ENCODE measurements at regions not wholly inside any gene's neighbourhood (a gene's known extent, or its start where the extent isn't known, plus 50 kb on each side); places are given as distances from the start of the nearest gene placed in this dataset.
"Not testable (repeated sequence)": the region's sequence is repeated elsewhere in the genome, so short reads cannot be mapped to it uniquely, and the experiment has no call there.

DNA sequence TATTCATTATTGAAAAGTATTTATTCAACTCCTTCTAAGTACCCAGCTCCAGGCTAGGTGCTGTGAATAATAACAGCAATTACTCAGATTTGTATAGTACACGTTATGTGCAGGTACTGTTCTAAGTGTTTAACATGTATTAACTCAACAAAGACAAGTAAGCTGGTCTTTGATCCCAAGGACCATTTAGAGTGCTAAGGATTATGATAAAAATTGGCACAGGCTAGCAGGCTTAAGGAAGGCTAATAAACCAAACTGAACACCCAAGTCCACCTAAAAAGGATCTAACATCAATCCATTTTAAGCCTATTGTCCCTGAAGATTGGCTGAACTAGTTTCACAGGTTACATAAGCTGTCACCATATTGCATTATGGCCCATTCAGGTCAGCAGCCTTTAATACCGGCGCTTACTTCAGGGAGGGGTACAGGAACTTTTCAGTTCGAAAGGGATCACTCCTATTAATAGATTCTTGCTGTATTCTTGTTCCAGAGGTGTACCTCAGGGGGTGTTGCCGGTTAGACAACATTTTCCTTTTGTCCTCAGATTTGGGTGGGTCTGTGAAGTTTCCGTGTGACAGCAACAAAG lies 99.0 kb upstream of the GMDS start:
- Histone ChIP-seq H3K27ac (no peak overlapping the region), H3K4me3 (no peak overlapping the region)
- no peak for DNase-seq (ENCODE audit: low spot score)
- TF ChIP-seq, protein P1, sequence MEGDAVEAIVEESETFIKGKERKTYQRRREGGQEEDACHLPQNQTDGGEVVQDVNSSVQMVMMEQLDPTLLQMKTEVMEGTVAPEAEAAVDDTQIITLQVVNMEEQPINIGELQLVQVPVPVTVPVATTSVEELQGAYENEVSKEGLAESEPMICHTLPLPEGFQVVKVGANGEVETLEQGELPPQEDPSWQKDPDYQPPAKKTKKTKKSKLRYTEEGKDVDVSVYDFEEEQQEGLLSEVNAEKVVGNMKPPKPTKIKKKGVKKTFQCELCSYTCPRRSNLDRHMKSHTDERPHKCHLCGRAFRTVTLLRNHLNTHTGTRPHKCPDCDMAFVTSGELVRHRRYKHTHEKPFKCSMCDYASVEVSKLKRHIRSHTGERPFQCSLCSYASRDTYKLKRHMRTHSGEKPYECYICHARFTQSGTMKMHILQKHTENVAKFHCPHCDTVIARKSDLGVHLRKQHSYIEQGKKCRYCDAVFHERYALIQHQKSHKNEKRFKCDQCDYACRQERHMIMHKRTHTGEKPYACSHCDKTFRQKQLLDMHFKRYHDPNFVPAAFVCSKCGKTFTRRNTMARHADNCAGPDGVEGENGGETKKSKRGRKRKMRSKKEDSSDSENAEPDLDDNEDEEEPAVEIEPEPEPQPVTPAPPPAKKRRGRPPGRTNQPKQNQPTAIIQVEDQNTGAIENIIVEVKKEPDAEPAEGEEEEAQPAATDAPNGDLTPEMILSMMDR (IDR thresholded peaks at IDR 0.05) = no peak

DNA sequence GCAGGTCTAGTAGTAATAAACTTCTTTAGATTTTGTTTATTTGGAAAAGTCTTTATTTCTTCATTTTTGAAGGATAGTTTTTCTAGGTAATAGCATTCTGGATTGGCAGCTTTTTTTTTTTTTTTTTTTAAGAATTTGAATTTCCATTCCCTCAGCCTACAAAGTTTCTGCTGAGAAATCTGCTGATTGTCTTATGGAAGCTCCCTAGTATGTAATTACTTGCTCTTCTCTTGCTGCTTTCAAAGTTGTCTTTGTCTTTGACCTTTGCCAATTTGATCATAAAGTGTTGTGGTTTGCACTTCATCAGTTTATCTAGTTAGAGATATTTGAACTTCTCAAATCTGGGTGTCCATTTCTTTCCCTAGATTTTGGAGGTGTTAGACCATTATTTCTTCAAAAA lies 82.2 kb upstream of the GMDS start:
- no peak for DNase-seq (ENCODE audit: low spot score)
- no peak overlapping the region for H3K27ac ChIP-seq
- no peak overlapping the region for H3K4me3 ChIP-seq
- TF ChIP-seq, protein P1 (IDR thresholded peaks at IDR 0.05) = no peak

DNA sequence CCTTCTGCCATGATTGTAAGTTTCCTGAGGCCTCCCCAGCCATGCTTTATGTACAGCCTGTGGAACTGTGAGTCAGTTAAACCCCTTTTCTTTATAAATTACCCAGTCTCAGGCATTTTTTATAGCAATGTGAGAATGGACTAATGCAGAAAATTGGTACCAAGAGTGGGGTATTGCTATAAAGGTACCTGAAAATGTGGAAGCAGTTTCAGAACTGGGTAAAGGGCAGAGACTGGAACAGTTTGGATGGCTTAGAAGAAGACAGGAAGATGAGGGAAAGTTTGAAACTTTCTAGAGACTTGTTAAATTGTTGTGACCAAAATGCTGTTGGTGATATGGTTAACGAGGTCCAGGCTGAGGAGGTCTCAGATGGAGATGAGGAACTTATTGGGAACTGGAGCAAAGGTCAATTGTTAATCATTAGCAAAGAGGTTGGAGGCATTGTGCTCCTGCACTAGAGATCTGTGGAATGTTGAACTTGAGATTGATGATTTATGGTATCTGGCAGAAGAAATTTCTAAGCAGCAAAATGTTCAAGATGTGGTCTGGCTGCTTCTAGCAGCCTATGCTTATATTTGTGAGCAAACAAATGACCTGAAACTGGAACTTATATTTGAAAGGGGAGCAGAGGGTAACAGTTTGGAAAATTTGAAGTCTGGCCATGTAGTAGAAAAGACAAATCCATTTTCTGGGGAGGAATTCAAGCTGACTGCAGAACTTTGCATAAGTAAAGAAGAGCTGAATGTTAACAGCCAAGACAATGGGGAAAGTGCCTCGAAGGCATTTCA lies 79.0 kb upstream of the GMDS start:
- no peak overlapping the region for H3K4me3 ChIP-seq
- TF ChIP-seq, protein P1 (IDR thresholded peaks at IDR 0.05) = no peak
- H3K27ac ChIP-seq = no peak overlapping the region
- DNase-seq (ENCODE audit: low spot score) = no peak

DNA sequence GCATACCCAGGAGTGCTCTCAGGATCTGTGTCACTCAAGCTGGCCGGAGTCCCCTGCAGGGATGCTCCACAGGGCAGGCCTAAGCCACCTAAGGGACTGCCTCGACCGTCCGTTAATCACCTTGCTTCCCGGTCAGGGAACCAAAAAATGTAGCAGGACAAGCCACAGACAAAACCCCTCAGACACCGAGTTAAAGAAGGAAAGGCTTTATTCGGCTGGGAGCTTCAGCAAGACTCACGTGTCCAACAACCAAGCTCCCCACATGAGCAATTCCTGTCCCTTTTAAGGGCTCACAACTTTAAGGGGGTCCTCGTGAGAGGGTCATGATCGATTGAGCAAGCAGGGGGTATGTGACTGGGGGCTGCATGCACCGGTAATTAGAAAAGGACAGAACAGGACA lies 72.1 kb upstream of the GMDS start:
- H3K4me3 ChIP-seq; H3K27ac ChIP-seq; DNase-seq (ENCODE audit: low spot score): not testable (repeated sequence)

DNA sequence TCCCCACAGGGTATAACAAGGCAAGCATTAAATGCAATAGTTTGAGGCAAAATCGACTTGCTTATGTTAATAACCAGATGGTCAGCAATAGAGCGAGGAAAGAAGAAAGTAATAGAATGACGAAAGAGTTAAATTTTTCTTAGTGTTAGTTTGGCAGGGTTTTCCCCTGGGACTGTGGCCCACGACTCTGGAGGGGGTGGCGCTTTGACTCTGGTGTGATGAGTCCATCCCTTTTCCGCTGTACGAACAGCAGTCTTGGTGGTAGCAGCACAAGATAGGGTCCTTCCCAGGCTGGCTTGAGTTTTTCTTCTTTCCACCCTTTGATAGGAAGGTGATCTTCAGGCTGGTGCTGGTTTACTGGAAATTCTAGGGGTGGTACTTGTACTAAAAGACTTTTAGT lies 69.2 kb upstream of the GMDS start:
- TF ChIP-seq, protein P1 (IDR thresholded peaks at IDR 0.05) = no peak
- DNase-seq (ENCODE audit: low spot score) = no peak
- Histone ChIP-seq H3K4me3 (no peak overlapping the region), H3K27ac (no peak overlapping the region)

DNA sequence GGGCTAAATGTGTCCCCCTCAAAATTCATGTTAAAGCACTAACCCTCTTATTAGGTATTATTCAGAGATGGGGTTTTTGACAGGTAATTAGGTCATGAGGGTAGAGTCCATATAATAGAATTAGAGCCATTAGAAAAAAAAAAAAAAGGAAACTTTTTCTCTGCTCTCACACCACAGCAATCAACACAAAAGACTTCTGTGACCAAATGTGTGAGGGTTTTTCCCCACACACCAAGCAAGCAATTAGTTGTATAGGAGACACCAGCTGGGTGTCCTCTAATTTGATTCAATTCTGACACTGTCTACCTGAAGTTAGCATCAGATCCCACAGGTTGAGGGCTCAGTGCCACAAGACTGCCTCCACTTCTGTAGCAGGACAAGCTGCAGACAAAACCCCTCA lies 64.6 kb upstream of the GMDS start:
- no peak for DNase-seq (ENCODE audit: low spot score)
- TF ChIP-seq, protein P1 (IDR thresholded peaks at IDR 0.05) = no peak
- no peak overlapping the region for H3K27ac ChIP-seq
- no peak overlapping the region for H3K4me3 ChIP-seq

DNA sequence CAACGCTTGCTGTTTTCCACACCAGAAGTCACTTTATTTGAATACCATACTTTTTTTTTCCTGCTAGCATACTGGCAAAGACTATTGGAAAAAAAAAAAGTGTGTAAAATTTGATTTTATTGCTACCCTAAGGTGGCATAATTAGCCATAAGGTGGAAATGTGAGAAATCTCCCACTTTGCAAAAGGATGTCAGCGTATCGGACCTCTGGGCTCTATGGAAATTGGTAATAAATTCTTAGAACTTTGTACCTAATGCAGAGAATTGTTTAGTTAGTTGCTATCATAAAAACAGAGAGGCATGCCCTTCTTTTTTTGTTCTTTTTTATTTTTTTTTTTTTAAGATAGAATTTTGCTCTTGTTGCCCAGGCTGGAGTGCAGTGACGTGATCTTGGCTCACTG lies 63.7 kb upstream of the GMDS start:
- H3K27ac ChIP-seq = no peak overlapping the region
- TF ChIP-seq, protein P1 (IDR thresholded peaks at IDR 0.05) = no peak

More for the DNA sequence above, 63.7 kb upstream of the GMDS start:
- H3K4me3 ChIP-seq = no peak overlapping the region
- no peak for DNase-seq (ENCODE audit: low spot score)

Data from coronary artery (tissue), 2 donors.